ENCODE measurements at regions not wholly inside any gene's neighbourhood (a gene's known extent, or its start where the extent isn't known, plus 50 kb on each side); places are given as distances from the start of the nearest gene placed in this dataset.

DNA sequence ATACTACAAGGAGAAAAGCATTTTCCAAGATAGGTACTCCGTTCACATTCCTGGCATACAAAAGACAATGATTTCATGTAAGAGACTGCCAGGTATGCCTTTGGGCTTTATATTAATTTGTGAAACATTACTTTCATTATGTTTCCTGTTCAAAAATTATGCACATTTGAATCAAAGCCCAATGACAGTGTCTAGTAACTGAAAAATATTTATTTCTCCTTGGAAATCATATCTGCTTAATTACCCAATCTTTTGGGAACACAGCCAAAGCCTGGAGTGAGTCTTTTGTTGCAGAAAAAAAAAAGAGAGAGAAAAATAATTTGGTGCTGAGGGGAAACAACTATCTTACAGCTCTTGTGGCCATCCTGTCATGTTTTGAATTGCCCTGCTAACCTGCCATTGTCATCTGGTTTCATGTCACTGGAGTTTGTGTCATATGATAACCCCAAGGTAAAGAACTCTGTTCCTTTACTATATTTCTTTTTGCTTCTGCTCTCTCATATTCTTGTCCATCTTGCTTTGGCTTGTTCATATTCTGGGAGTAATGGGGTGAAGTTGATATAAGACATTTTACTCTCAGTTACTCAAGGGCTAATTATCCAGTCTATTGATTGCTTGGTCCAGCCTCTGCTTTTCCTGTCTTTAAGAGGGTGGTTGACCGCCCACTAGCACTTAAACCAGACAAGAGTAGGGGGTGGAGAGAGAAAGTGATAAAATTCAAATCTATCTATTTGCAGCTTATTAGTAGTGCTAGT, 238.3 kb upstream of the NUDT12 start:
- TF ChIP-seq, protein P1, sequence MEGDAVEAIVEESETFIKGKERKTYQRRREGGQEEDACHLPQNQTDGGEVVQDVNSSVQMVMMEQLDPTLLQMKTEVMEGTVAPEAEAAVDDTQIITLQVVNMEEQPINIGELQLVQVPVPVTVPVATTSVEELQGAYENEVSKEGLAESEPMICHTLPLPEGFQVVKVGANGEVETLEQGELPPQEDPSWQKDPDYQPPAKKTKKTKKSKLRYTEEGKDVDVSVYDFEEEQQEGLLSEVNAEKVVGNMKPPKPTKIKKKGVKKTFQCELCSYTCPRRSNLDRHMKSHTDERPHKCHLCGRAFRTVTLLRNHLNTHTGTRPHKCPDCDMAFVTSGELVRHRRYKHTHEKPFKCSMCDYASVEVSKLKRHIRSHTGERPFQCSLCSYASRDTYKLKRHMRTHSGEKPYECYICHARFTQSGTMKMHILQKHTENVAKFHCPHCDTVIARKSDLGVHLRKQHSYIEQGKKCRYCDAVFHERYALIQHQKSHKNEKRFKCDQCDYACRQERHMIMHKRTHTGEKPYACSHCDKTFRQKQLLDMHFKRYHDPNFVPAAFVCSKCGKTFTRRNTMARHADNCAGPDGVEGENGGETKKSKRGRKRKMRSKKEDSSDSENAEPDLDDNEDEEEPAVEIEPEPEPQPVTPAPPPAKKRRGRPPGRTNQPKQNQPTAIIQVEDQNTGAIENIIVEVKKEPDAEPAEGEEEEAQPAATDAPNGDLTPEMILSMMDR (IDR thresholded peaks at IDR 0.05; ENCODE audit: extremely low read depth in 1 of 2, insufficient read depth in 1 of 2, low read depth in 1 of 2, low read length in 2 of 2) = no peak
- TF ChIP-seq JUN (IDR thresholded peaks at IDR 0.05; ENCODE audit: borderline replicate concordance, insufficient read depth, insufficient read length, low read depth) (no peak), POLR2A (IDR thresholded peaks at IDR 0.05; ENCODE audit: low read depth, low read length) (no peak)
- ChIA-PET POLR2A (no interaction called here), CTCF (interaction anchor here (0.6 to 2.2 kb wide), 2 partner anchors 8 to 213 kb away, joined by 4 to 8 read pairs; no protein-coding TSS in a partner anchor)
- dilution Hi-C loops (cut with MboI; ENCODE audit: extremely low pct_ligation_motif_present, low sequenced_read_pairs) = no loop called here
- no peaks in the 10 kb centered on the region for H4K20me1 ChIP-seq (replicated peaks; ENCODE audit: control insufficient read depth, extremely low read depth, insufficient read depth, low read length)
- no peaks in the 10 kb centered on the region for H3K27me3 ChIP-seq (ENCODE audit: control insufficient read depth in 2 of 2, insufficient read depth in 2 of 2, low read length in 2 of 2)
- H3K4me2 ChIP-seq (ENCODE audit: insufficient read depth, low read length) = no peak overlapping the region
- no peak overlapping the region for H3K27ac ChIP-seq (ENCODE audit: insufficient read depth, low read depth, low read length)
- H3K4me3 ChIP-seq (replicated peaks in 1 of 3; ENCODE audit: insufficient read depth in 1 of 3, low read depth in 1 of 3, low read length in 3 of 3) = no peak overlapping the region
- FAIRE-seq (no peak), DNase-seq (ENCODE audit: low read depth, low spot score) (no peak)
- BruUV-seq (replicated peaks) = no TSS peak
- H3K36me3 ChIP-seq (ENCODE audit: control insufficient read depth in 2 of 2, extremely low read depth in 1 of 2, insufficient read depth in 2 of 2, low read length in 2 of 2) = no peaks in the 10 kb centered on the region
- H3K9me1 ChIP-seq (replicated peaks; ENCODE audit: control insufficient read depth, extremely low read depth, insufficient read depth, low read length) = peaks cover 2% of the 10 kb centered on the region
- no peaks in the 10 kb centered on the region for H3K4me1 ChIP-seq (ENCODE audit: control insufficient read depth, extremely low read depth, insufficient read depth, low read length)
- H3K79me2 ChIP-seq (ENCODE audit: control insufficient read depth, insufficient read depth, low read length) = no peaks in the 10 kb centered on the region
- H3K9me3 ChIP-seq (replicated peaks; ENCODE audit: control insufficient read depth, insufficient read depth, low read length) = no peaks in the 10 kb centered on the region
- H2AFZ ChIP-seq (ENCODE audit: low read depth, low read length) = no peak overlapping the region
- H3K9ac ChIP-seq (replicated peaks; ENCODE audit: extremely low read depth, insufficient read depth, low read length) = no peak overlapping the region
- intact Hi-C loops (cut with micrococcal nuclease) = no loop called here

DNA sequence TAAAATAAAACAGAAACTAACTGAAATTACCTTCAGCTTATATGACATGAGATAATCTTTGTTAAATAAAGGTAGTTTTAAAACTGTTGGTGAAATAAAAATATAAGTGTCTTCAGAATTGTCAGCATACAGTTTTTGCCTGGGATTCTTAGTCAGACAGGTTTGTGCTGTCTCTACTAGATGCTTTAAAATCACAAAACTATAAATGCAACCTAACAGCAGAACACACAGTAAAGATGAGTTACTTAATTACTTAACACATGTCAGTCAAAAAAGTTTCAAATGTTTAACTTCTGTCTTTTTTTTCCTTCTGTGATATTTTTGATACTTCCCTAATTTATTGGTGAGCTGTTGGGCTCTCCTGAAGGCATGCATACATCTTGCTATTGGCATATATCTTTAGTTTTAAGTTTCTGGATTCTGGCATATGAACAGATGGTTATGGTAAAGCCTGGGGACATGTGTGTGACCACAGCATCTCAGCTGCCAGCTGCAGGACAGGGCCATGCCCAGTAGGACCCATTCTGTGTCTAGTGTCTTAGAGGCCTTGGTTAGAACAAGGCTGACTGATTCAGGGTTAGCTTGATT, 231.1 kb upstream of the NUDT12 start:
- CTCF ChIA-PET = interaction anchor here (1.0 to 1.3 kb wide), 3 partner anchors 14 to 385 kb away, joined by 3 to 4 read pairs (median 4); no protein-coding TSS in a partner anchor
- Histone ChIP-seq H3K9ac (replicated peaks; ENCODE audit: extremely low read depth, insufficient read depth, low read length) (no peak overlapping the region), H3K4me1 (ENCODE audit: control insufficient read depth, extremely low read depth, insufficient read depth, low read length) (no peaks in the 10 kb centered on the region)

More for the DNA sequence above, 231.1 kb upstream of the NUDT12 start:
- Histone ChIP-seq H3K27me3 (ENCODE audit: control insufficient read depth in 2 of 2, insufficient read depth in 2 of 2, low read length in 2 of 2) (no peaks in the 10 kb centered on the region), H3K4me2 (ENCODE audit: insufficient read depth, low read length) (no peak overlapping the region), H3K36me3 (ENCODE audit: control insufficient read depth in 2 of 2, extremely low read depth in 1 of 2, insufficient read depth in 2 of 2, low read length in 2 of 2) (no peaks in the 10 kb centered on the region), H3K9me3 (replicated peaks; ENCODE audit: control insufficient read depth, insufficient read depth, low read length) (no peaks in the 10 kb centered on the region), H4K20me1 (replicated peaks; ENCODE audit: control insufficient read depth, extremely low read depth, insufficient read depth, low read length) (no peaks in the 10 kb centered on the region), H3K9me1 (replicated peaks; ENCODE audit: control insufficient read depth, extremely low read depth, insufficient read depth, low read length) (no peaks in the 10 kb centered on the region), H3K79me2 (ENCODE audit: control insufficient read depth, insufficient read depth, low read length) (no peaks in the 10 kb centered on the region), H3K4me3 (replicated peaks in 1 of 3; ENCODE audit: insufficient read depth in 1 of 3, low read depth in 1 of 3, low read length in 3 of 3) (no peak overlapping the region), H3K27ac (ENCODE audit: insufficient read depth, low read depth, low read length) (no peak overlapping the region), H2AFZ (ENCODE audit: low read depth, low read length) (no peak overlapping the region)
- FAIRE-seq (no peak), DNase-seq (ENCODE audit: low read depth, low spot score) (no peak)
- TF ChIP-seq POLR2AphosphoS5 (IDR thresholded peaks at IDR 0.05; ENCODE audit: insufficient read depth, low read depth, low read length) (no peak), JUN (IDR thresholded peaks at IDR 0.05; ENCODE audit: borderline replicate concordance, insufficient read depth, insufficient read length, low read depth) (no peak), EZH2 (IDR thresholded peaks at IDR 0.05; ENCODE audit: borderline replicate concordance, low read depth, low read length, severe bottlenecking) (no peak), GATA2 (IDR thresholded peaks at IDR 0.05; ENCODE audit: insufficient read depth, insufficient read length, low read depth, low read length) (no peak), MYC (IDR thresholded peaks at IDR 0.05; ENCODE audit: low read depth, low read length) (no peak), POLR2A (IDR thresholded peaks at IDR 0.05; ENCODE audit: low read depth, low read length) (no peak), FOS (IDR thresholded peaks at IDR 0.05; ENCODE audit: borderline replicate concordance, insufficient read depth, low read length) (no peak)
- TF ChIP-seq, protein P1 (IDR thresholded peaks at IDR 0.05; ENCODE audit: extremely low read depth in 1 of 2, insufficient read depth in 1 of 2, low read depth in 1 of 2, low read length in 2 of 2) = no peak
- TF ChIP-seq, protein P2, sequence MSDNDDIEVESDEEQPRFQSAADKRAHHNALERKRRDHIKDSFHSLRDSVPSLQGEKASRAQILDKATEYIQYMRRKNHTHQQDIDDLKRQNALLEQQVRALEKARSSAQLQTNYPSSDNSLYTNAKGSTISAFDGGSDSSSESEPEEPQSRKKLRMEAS (IDR thresholded peaks at IDR 0.05; ENCODE audit: insufficient read depth, insufficient read length) = no peak
- dilution Hi-C loops (cut with MboI; ENCODE audit: extremely low pct_ligation_motif_present, low sequenced_read_pairs) = no loop called here
- BruUV-seq (replicated peaks) = no TSS peak
- POLR2A ChIA-PET = no interaction called here
- intact Hi-C loops (cut with micrococcal nuclease) = no loop called here

Measured in endothelial cell of umbilical vein (primary cell).